ENCODE measurements at regions not wholly inside any gene's neighbourhood (a gene's known extent, or its start where the extent isn't known, plus 50 kb on each side); places are given as distances from the start of the nearest gene placed in this dataset.

DNA sequence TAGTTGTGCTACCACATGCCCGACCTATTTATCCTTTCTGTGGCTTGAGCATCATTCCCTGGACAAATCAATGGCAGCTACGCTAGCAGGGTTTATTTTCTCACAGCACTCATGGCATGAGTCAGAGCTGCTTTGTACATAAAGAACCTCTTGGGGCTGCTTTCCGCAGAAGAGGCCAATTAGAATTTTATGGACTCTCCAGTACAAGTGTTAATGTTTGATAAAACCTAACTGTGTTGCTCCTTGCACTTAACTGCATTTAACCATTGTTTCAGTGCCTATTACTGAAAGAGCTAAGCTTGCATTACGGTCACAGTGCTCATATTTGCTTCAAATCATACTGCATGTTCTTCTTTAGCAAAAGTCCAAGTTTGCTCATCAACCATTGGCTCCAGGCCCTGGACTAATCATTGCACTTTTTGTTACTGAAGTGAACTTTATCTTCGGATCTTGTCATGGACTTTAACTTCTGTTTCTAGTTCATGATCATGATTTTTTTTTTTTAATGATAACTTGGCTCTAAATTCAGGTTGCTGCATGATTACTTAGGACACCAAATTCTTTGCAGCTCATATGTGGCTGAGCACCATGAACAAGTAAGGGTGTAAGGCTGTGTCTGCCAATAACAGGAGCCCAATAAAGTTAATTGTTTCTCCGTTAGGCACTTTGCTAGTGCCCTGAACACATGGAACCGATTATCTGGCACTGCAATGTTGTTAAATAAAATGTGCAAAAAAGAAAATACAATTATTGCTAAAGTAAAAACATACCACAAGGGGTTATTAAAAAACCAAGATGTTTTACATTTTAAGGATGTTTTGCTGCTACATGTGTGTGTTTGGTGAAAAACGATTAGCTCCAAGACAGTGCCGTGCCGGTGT lies 492.2 kb downstream of the KCNJ2 start:
- TF ChIP-seq, protein P1, sequence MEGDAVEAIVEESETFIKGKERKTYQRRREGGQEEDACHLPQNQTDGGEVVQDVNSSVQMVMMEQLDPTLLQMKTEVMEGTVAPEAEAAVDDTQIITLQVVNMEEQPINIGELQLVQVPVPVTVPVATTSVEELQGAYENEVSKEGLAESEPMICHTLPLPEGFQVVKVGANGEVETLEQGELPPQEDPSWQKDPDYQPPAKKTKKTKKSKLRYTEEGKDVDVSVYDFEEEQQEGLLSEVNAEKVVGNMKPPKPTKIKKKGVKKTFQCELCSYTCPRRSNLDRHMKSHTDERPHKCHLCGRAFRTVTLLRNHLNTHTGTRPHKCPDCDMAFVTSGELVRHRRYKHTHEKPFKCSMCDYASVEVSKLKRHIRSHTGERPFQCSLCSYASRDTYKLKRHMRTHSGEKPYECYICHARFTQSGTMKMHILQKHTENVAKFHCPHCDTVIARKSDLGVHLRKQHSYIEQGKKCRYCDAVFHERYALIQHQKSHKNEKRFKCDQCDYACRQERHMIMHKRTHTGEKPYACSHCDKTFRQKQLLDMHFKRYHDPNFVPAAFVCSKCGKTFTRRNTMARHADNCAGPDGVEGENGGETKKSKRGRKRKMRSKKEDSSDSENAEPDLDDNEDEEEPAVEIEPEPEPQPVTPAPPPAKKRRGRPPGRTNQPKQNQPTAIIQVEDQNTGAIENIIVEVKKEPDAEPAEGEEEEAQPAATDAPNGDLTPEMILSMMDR (IDR thresholded peaks at IDR 0.05; ENCODE audit: control extremely low read depth in 1 of 3, insufficient read depth in 1 of 3, low read depth in 1 of 3, low read length in 3 of 3), result no peak
- TF ChIP-seq JUN (IDR thresholded peaks at IDR 0.05; ENCODE audit: low read depth, low read length) (no peak), ZNF274 (IDR thresholded peaks at IDR 0.05; ENCODE audit: borderline replicate concordance, extremely low read depth, low read length) (no peak), YY1 (IDR thresholded peaks at IDR 0.05; ENCODE audit: low read depth, low read length) (no peak), POLR2AphosphoS5 (IDR thresholded peaks at IDR 0.05; ENCODE audit: low read depth, low read length) (no peak), SIN3A (conservative IDR thresholded peaks at IDR 0.05 in 1 of 2, IDR thresholded peaks at IDR 0.05 in 1 of 2; ENCODE audit: low read depth in 1 of 2, low read length in 2 of 2) (no peak), POLR2A (IDR thresholded peaks at IDR 0.05; ENCODE audit: control extremely low read depth in 1 of 2, low read depth in 2 of 2, low read length in 2 of 2) (no peak), EP300 (IDR thresholded peaks at IDR 0.05; ENCODE audit: borderline replicate concordance in 1 of 2, low read depth in 2 of 2, low read length in 2 of 2) (no peak), GTF2F1 (IDR thresholded peaks at IDR 0.05; ENCODE audit: borderline replicate concordance, low read depth, low read length) (no peak), SAP30 (IDR thresholded peaks at IDR 0.05; ENCODE audit: insufficient read depth, insufficient replicate concordance, low read length) (no peak), HDAC2 (IDR thresholded peaks at IDR 0.05; ENCODE audit: borderline replicate concordance in 1 of 2, low read depth in 2 of 2, low read length in 2 of 2) (no peak)
